ENCODE measurements at regions not wholly inside any gene's neighbourhood (a gene's known extent, or its start where the extent isn't known, plus 50 kb on each side); places are given as distances from the start of the nearest gene placed in this dataset.
A peak's percentile ranks its signal among the peaks of the same experiment; 100 is the strongest.
"Not testable (repeated sequence)": the region's sequence is repeated elsewhere in the genome, so short reads cannot be mapped to it uniquely, and the experiment has no call there.

GRCh38 chr9:87395804-87396479 is 101.7 kb upstream of the DAPK1 start:
- peaks cover 5% of the 10 kb centered on the region for H3K9me3 Mint-ChIP-seq
- H3K27me3 Mint-ChIP-seq (ENCODE audit: low read depth) = peaks cover 4% of the 10 kb centered on the region
- DNase-seq (ENCODE audit: low spot score) = no peak
- H3K36me3 Mint-ChIP-seq (ENCODE audit: low read depth) = no peaks in the 10 kb centered on the region
- no peaks in the 10 kb centered on the region for H3K4me1 Mint-ChIP-seq (ENCODE audit: low read depth)
- H3K27ac Mint-ChIP-seq = no peak overlapping the region
- no peak overlapping the region for H3K4me3 Mint-ChIP-seq

GRCh38 chr9:87401681-87402080 is 96.0 kb upstream of the DAPK1 start:
- Mint-ChIP-seq H3K36me3 (ENCODE audit: low read depth) (no peaks in the 10 kb centered on the region), H3K4me3 (no peak overlapping the region), H3K4me1 (ENCODE audit: low read depth) (no peaks in the 10 kb centered on the region), H3K9me3 (no peaks in the 10 kb centered on the region), H3K27ac (no peak overlapping the region), H3K27me3 (ENCODE audit: low read depth) (peaks cover 5% of the 10 kb centered on the region)
- no peak for DNase-seq (ENCODE audit: low spot score)

GRCh38 chr9:87402537-87402936 is 95.1 kb upstream of the DAPK1 start:
- H3K27ac Mint-ChIP-seq = no peak overlapping the region
- no peaks in the 10 kb centered on the region for H3K4me1 Mint-ChIP-seq (ENCODE audit: low read depth)
- no peak for DNase-seq (ENCODE audit: low spot score)
- no peaks in the 10 kb centered on the region for H3K36me3 Mint-ChIP-seq (ENCODE audit: low read depth)
- no peak overlapping the region for H3K4me3 Mint-ChIP-seq
- H3K27me3 Mint-ChIP-seq (ENCODE audit: low read depth) = peaks cover 5% of the 10 kb centered on the region
- H3K9me3 Mint-ChIP-seq = no peaks in the 10 kb centered on the region

GRCh38 chr9:87405677-87406542 is 91.8 kb upstream of the DAPK1 start:
- Mint-ChIP-seq H3K27me3 (ENCODE audit: low read depth) (peaks cover 5% of the 10 kb centered on the region), H3K9me3 (no peaks in the 10 kb centered on the region), H3K4me1 (ENCODE audit: low read depth) (no peaks in the 10 kb centered on the region), H3K27ac (peak overlapping the region; percentile 23), H3K4me3 (no peak overlapping the region), H3K36me3 (ENCODE audit: low read depth) (no peaks in the 10 kb centered on the region)
- DNase-seq (ENCODE audit: low spot score) = no peak

- Mint-ChIP-seq H3K4me3 (no peak overlapping the region), H3K27ac (no peak overlapping the region), H3K9me3 (no peaks in the 10 kb centered on the region), H3K36me3 (ENCODE audit: low read depth) (no peaks in the 10 kb centered on the region), H3K27me3 (ENCODE audit: low read depth) (peaks cover 5% of the 10 kb centered on the region), H3K4me1 (ENCODE audit: low read depth) (no peaks in the 10 kb centered on the region)
- DNase-seq (ENCODE audit: low spot score) = no peak
Measured at GRCh38 chr9:87406543-87407166, 91.0 kb upstream of the DAPK1 start.

DNA sequence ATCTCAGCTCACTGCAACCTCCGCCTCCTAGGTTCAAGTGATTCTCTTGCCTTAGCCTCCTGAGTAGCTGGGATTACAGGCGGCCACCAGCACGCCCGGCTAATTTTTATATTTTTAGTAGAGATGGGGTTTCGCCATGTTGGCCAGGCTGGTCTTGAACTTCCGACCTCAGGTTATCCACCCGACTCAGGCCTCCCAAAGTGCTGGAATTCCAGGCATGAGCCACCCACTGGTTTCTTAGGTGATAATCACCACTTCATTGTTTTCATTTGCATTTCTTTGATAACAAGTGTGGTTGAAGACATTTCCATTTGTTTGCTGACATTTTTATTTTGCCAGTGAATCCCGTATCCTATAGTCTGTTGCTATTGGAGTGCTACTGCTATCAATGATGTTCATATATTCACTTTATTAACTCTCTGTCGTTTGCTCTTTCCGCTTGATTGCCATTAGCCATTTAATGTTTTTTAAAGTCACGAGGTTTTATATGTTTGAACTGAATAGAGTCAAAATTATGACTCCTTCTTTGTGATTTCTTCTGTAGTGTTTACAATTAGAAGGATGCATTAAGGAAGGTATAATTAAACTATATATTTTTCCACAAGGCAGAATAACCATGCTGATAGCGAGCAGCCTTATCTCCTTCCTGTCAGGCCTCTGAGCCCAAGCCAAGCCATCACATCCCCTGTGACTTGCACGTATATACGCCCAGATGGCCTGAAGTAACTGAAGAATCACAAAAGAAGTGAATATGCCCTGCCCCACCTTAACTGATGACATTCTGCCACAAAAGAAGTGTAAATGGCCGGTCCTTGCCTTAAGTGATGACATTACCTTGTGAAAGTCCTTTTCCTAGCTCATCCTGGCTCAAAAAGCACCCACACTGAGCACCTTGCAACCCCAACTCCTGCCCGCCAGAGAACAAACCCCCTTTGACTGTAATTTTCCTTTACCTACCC is 87.3 kb upstream of the DAPK1 start:
- DNase-seq (ENCODE audit: low spot score); H3K4me3 Mint-ChIP-seq; H3K36me3 Mint-ChIP-seq (ENCODE audit: low read depth); H3K9me3 Mint-ChIP-seq; H3K4me1 Mint-ChIP-seq (ENCODE audit: low read depth); H3K27ac Mint-ChIP-seq; H3K27me3 Mint-ChIP-seq (ENCODE audit: low read depth): not testable (repeated sequence)

DNA sequence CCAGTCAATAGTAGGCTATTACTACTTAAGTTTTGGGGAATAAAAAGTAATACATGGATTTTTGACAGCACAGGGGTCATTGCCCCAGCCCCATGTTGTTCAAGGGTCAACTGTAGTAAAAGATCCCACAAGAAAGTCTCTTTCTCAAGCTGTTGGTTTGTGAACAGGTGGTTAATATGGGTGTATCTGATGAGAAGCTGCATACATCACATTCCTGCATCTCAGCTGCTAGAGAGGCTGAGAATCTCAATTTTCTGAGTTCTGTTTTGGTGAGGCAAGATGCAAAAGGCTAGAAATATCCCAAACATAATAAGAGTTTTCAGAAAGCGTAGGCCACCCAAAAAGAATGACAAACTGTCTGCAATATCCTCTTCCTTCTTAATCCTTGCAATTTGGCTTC is 76.8 kb upstream of the DAPK1 start:
- Mint-ChIP-seq H3K9me3 (peaks cover 8% of the 10 kb centered on the region), H3K4me1 (ENCODE audit: low read depth) (no peaks in the 10 kb centered on the region), H3K27ac (no peak overlapping the region), H3K27me3 (ENCODE audit: low read depth) (no peaks in the 10 kb centered on the region), H3K36me3 (ENCODE audit: low read depth) (no peaks in the 10 kb centered on the region), H3K4me3 (no peak overlapping the region)
- no peak for DNase-seq (ENCODE audit: low spot score)

- Mint-ChIP-seq H3K27ac (no peak overlapping the region), H3K27me3 (ENCODE audit: low read depth) (no peaks in the 10 kb centered on the region), H3K4me3 (no peak overlapping the region), H3K4me1 (ENCODE audit: low read depth) (no peaks in the 10 kb centered on the region), H3K9me3 (peaks cover 11% of the 10 kb centered on the region), H3K36me3 (ENCODE audit: low read depth) (no peaks in the 10 kb centered on the region)
- no peak for DNase-seq (ENCODE audit: low spot score)
Measured at GRCh38 chr9:87421734-87422133, 75.9 kb upstream of the DAPK1 start.

- no peak for DNase-seq (ENCODE audit: low spot score)
- H3K27me3 Mint-ChIP-seq (ENCODE audit: low read depth) = no peaks in the 10 kb centered on the region
- H3K4me1 Mint-ChIP-seq (ENCODE audit: low read depth) = no peaks in the 10 kb centered on the region
- H3K27ac Mint-ChIP-seq = no peak overlapping the region
- H3K9me3 Mint-ChIP-seq = peaks cover 11% of the 10 kb centered on the region
- H3K4me3 Mint-ChIP-seq = no peak overlapping the region
- H3K36me3 Mint-ChIP-seq (ENCODE audit: low read depth) = no peaks in the 10 kb centered on the region
Measured at GRCh38 chr9:87422999-87423398, 74.7 kb upstream of the DAPK1 start.

GRCh38 chr9:87423885-87424284 is 73.8 kb upstream of the DAPK1 start:
- H3K4me1 Mint-ChIP-seq (ENCODE audit: low read depth); H3K36me3 Mint-ChIP-seq (ENCODE audit: low read depth); H3K4me3 Mint-ChIP-seq; H3K27me3 Mint-ChIP-seq (ENCODE audit: low read depth); H3K27ac Mint-ChIP-seq; DNase-seq (ENCODE audit: low spot score): not testable (repeated sequence)
- H3K9me3 Mint-ChIP-seq = peaks cover 11% of the 10 kb centered on the region

DNA sequence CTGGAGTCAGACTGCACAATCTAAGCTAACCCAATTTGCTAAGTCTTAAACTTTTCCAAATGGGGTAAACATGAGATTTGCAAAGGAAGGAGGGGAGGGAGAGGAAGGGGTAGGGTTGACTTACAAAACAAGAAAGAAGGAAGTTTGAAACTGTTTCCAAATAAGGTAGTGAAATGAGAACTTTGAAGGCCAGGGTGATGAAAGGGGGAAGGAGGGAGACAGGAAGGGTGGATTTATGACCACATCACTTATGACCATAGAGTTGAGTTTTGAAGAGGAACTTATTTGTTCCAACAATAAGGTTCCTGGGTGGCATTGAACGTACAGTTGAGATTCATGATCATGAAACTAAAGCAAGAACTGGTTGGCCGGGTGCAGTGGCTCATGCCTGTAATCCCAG is 72.5 kb upstream of the DAPK1 start:
- Mint-ChIP-seq H3K4me1 (ENCODE audit: low read depth) (no peaks in the 10 kb centered on the region), H3K27ac (no peak overlapping the region), H3K9me3 (peaks cover 11% of the 10 kb centered on the region), H3K27me3 (ENCODE audit: low read depth) (no peaks in the 10 kb centered on the region), H3K36me3 (ENCODE audit: low read depth) (no peaks in the 10 kb centered on the region), H3K4me3 (no peak overlapping the region)
- no peak for DNase-seq (ENCODE audit: low spot score)

DNA sequence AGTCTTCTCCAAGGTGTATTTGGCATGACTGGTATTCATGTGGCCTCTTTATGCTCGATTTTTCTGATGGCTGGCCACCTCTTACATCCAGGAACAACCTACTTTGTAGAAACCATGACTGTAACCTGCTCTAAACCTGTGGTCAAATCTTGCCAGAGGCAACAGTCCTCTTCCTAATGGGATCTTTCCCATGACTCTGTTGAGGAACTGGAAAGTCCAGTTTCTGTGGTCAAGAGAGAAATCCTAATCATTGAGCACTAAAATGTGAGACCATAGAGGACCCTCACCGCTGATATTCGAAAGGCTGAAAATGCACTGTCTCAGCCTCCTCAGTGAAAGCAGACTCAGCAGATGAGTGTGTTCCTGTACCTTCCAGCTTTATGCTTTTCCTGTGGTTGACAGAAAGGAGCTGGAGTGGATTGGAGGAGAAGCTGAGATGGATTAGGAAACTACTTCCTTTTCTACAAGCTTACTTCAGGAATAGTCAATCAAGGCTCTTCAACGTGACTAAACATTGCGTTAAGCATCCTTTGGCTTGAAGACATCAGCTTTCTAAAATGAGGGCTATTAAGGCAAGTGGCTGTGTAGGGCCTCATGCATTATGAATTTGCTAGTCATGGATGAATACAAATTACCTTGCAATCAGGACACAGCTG is 69.7 kb upstream of the DAPK1 start:
- Mint-ChIP-seq H3K4me3 (no peak overlapping the region), H3K9me3 (peaks cover 11% of the 10 kb centered on the region), H3K27ac (no peak overlapping the region), H3K4me1 (ENCODE audit: low read depth) (no peaks in the 10 kb centered on the region), H3K27me3 (ENCODE audit: low read depth) (no peaks in the 10 kb centered on the region), H3K36me3 (ENCODE audit: low read depth) (no peaks in the 10 kb centered on the region)
- DNase-seq (ENCODE audit: low spot score) = no peak

GRCh38 chr9:87428659-87429058 is 69.0 kb upstream of the DAPK1 start:
- Mint-ChIP-seq H3K27ac (no peak overlapping the region), H3K9me3 (peaks cover 11% of the 10 kb centered on the region), H3K27me3 (ENCODE audit: low read depth) (no peaks in the 10 kb centered on the region), H3K4me1 (ENCODE audit: low read depth) (no peaks in the 10 kb centered on the region), H3K36me3 (ENCODE audit: low read depth) (no peaks in the 10 kb centered on the region), H3K4me3 (no peak overlapping the region)
- no peak for DNase-seq (ENCODE audit: low spot score)

All from T-helper 2 cell treated with Interferon-gamma antibody and Interleukin-4, amounts not matched to agents 5 μg/mL and 100 μg/mL, for 36 hours (primary cell).